Activated CD8-positive, alpha-beta T cell treated with anti-CD3 and anti-CD28 coated beads, Interleukin-2, amount 10 ng/mL, durations not matched to agents 7 days and 5 days (primary cell): ENCODE measurements at regions not wholly inside any gene's neighbourhood (a gene's known extent, or its start where the extent isn't known, plus 50 kb on each side); places are given as distances from the start of the nearest gene placed in this dataset.

Source experiments
- ATAC-seq: fragments of 150-1000 bp; cut with Tn5 transposase; one replicate; pipeline ENCODE4 v1.10.0; 2021; ENCODE audit warnings: moderate library complexity
- CTCF ChIA-PET: fragments of 350-600 bp; sonication (Branson Sonifier 250); formaldehyde crosslinking; loops from one replicate; lab custom pipeline; 2021; ENCODE audit warnings: antibody characterized with exemption; lab: Charles Lee
- POLR2A ChIA-PET: fragments of 350-600 bp; sonication (Branson Sonifier 250); formaldehyde crosslinking; loops from one replicate; lab custom pipeline; 2021; ENCODE audit warnings: antibody characterized with exemption; lab: Charles Lee
- DNase-seq: peaks from one replicate; pipeline ENCODE4 v3.0.0-alpha.2; 2020
- H3K27ac Mint-ChIP-seq: one replicate; pipeline ENCODE4 v1.8.0; 2021; ENCODE audit warnings: mild to moderate bottlenecking, mixed read lengths
- H3K27me3 Mint-ChIP-seq: one replicate; pipeline ENCODE4 v1.8.0; 2021; ENCODE audit warnings: low read depth, mixed read lengths
- H3K36me3 Mint-ChIP-seq: one replicate; pipeline ENCODE4 v1.8.0; 2021; ENCODE audit warnings: low read depth, mixed read lengths
- H3K4me1 Mint-ChIP-seq: one replicate; pipeline ENCODE4 v1.8.0; 2021; ENCODE audit warnings: low read depth, mixed read lengths
- H3K4me3 Mint-ChIP-seq: one replicate; pipeline ENCODE4 v1.8.0; 2021; ENCODE audit warnings: mild to moderate bottlenecking, mixed read lengths
- H3K9me3 Mint-ChIP-seq: one replicate; pipeline ENCODE4 v1.8.0; 2022; ENCODE audit warnings: mixed read lengths; ENCODE audit not compliant: insufficient read depth

DNA sequence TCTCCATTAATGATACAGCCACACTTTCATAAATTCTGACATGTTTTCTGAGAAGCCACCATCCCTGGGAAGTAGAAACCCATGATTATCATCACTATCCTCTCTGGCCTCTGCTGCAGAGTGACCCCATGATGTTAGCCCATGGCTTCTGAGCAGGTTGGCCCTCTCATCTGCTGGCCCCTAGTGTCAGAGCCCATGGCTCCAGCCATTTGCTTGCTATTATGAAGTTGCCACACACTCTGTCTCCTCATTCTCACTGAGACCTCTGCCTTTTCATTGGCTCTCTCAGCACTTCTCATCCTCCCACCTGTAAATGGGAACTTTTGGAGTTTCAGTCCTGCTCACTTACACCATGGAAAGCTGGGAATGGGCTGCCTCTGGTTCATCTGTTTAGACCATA is 192.7 kb downstream of the GASK1B start:
- H3K9me3 Mint-ChIP-seq, result no peaks in the 10 kb centered on the region
- H3K4me1 Mint-ChIP-seq, result no peaks in the 10 kb centered on the region
- CTCF ChIA-PET, result no interaction called here
- POLR2A ChIA-PET, result no interaction called here
- no peak for DNase-seq
- no peaks in the 10 kb centered on the region for H3K36me3 Mint-ChIP-seq
- no peak for ATAC-seq
- H3K4me3 Mint-ChIP-seq, result no peak overlapping the region
- no peak overlapping the region for H3K27ac Mint-ChIP-seq
- no peaks in the 10 kb centered on the region for H3K27me3 Mint-ChIP-seq

GRCh38 chr4:157978680-157979361 is 194.0 kb downstream of the GASK1B start:
- no peaks in the 10 kb centered on the region for H3K27me3 Mint-ChIP-seq
- DNase-seq (peak; percentile 35), ATAC-seq (peak; percentile 60)
- no peaks in the 10 kb centered on the region for H3K9me3 Mint-ChIP-seq
- H3K4me3 Mint-ChIP-seq, result no peak overlapping the region
- no peaks in the 10 kb centered on the region for H3K36me3 Mint-ChIP-seq
- no peaks in the 10 kb centered on the region for H3K4me1 Mint-ChIP-seq
- ChIA-PET CTCF (interaction anchor here (1.3 kb wide), 1 partner anchor 18 kb away, joined by 3 read pairs; no protein-coding TSS in a partner anchor), POLR2A (no interaction called here)
- H3K27ac Mint-ChIP-seq, result no peak overlapping the region

DNA sequence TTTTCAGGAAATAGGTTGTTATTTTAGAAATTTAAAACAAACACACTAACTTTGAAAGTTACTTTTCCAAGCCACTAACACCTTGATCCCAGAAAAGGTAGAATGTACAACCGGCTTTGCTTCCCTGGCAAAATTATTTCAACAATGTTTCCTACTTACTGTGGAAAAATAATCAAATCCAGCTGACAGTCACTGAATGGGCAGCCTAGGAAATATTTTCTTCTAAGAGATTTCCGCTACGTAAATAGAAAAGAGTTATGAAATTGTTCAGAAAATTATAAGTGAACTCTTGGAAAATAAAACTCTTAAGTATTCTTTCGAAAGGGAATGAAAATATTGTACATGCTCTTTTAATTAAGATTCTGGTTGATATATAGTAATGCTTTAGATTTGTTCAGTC is 195.7 kb downstream of the GASK1B start:
- CTCF ChIA-PET, result no interaction called here
- Mint-ChIP-seq H3K36me3 (no peaks in the 10 kb centered on the region), H3K9me3 (no peaks in the 10 kb centered on the region), H3K4me3 (no peak overlapping the region), H3K27me3 (no peaks in the 10 kb centered on the region), H3K4me1 (no peaks in the 10 kb centered on the region), H3K27ac (no peak overlapping the region)
- POLR2A ChIA-PET, result no interaction called here
- DNase-seq (no peak), ATAC-seq (no peak)

DNA sequence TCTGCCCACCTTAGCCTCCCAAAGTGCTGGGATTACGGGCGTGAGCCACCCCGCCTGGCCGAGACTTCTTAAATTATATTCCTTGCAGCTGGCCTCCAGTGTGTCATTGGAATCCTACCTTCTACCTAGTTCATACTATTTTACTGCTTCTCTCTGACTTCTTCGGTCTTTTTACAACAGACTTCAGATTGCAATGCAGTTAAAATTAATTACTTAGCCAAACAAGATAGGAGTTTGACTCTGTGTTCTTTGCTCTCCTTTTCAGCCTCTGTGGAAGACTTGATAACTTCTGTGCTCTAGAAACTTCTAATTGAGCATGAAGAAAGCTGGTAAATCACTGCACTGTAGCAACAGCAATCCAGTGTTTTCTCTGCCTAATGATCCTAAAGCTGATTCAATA is 199.5 kb downstream of the GASK1B start:
- no peak for ATAC-seq
- Mint-ChIP-seq H3K27ac (no peak overlapping the region), H3K4me3 (no peak overlapping the region), H3K27me3 (no peaks in the 10 kb centered on the region), H3K4me1 (no peaks in the 10 kb centered on the region), H3K36me3 (no peaks in the 10 kb centered on the region), H3K9me3 (no peaks in the 10 kb centered on the region)
- no peak for DNase-seq
- ChIA-PET POLR2A (no interaction called here), CTCF (no interaction called here)

GRCh38 chr4:157964463-157964862 is 208.4 kb downstream of the GASK1B start:
- no peaks in the 10 kb centered on the region for H3K4me1 Mint-ChIP-seq
- ATAC-seq (no peak), DNase-seq (no peak)
- no peaks in the 10 kb centered on the region for H3K27me3 Mint-ChIP-seq
- H3K36me3 Mint-ChIP-seq, result no peaks in the 10 kb centered on the region
- ChIA-PET CTCF (no interaction called here), POLR2A (no interaction called here)
- no peak overlapping the region for H3K27ac Mint-ChIP-seq
- H3K4me3 Mint-ChIP-seq, result no peak overlapping the region
- H3K9me3 Mint-ChIP-seq, result no peaks in the 10 kb centered on the region

- Mint-ChIP-seq H3K36me3 (no peaks in the 10 kb centered on the region), H3K4me1 (no peaks in the 10 kb centered on the region), H3K27ac (no peak overlapping the region), H3K27me3 (no peaks in the 10 kb centered on the region), H3K4me3 (no peak overlapping the region), H3K9me3 (no peaks in the 10 kb centered on the region)
- no peak for ATAC-seq
- ChIA-PET CTCF (interaction anchor here (1.4 kb wide), 1 partner anchor 18 kb away, joined by 3 read pairs; no protein-coding TSS in a partner anchor), POLR2A (no interaction called here)
- DNase-seq, result no peak
Measured at GRCh38 chr4:157961229-157961990, 211.4 kb downstream of the GASK1B start.

DNA sequence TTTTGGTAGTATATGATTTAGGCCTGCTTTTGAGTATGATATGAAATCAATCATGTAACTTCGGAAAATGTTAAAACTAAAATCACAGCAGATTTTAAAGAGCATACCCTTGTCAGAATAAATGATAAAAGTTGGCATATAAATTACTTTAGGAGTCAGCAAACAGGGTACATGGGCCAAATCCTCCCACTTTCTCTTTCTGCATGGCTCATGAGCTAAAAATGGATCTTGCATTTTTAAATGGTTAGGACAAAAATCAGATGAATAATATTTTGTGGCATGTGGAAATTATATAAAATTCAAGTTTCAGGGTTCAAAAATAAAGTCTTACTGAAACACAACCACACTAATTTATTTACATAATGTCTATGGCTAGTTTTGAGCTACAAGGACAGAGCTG is 214.9 kb downstream of the GASK1B start:
- POLR2A ChIA-PET, result no interaction called here
- no peaks in the 10 kb centered on the region for H3K4me1 Mint-ChIP-seq

DNA sequence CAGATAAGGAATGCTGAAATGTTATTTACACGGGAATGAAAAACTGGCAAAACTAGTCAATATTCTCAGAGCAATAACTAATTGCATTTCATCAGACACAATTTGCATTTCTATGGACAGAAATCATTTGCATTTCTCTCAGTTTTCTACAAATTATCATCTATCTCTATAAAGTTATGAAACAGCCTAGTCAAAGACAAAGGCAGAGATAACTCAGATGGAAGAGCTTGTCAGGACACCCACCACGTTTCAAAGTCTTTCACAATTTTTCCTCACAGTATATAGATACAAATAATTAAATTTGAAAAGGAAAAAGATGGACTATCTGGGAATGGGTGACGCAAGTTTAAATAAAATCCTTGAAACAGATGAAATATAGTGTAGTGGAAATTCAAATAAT is 230.8 kb downstream of the GASK1B start:
- ChIA-PET POLR2A (no interaction called here), CTCF (no interaction called here)
- Mint-ChIP-seq H3K36me3 (no peaks in the 10 kb centered on the region), H3K27me3 (no peaks in the 10 kb centered on the region), H3K4me3 (no peak overlapping the region), H3K4me1 (no peaks in the 10 kb centered on the region), H3K27ac (no peak overlapping the region), H3K9me3 (no peaks in the 10 kb centered on the region)
- DNase-seq (no peak), ATAC-seq (no peak)

More for the DNA sequence above, 214.9 kb downstream of the GASK1B start:
- H3K27ac Mint-ChIP-seq, result no peak overlapping the region
- no peak overlapping the region for H3K4me3 Mint-ChIP-seq
- no peaks in the 10 kb centered on the region for H3K27me3 Mint-ChIP-seq
- DNase-seq, result no peak
- no peaks in the 10 kb centered on the region for H3K9me3 Mint-ChIP-seq
- ATAC-seq, result no peak
- H3K36me3 Mint-ChIP-seq, result no peaks in the 10 kb centered on the region
- CTCF ChIA-PET, result no interaction called here

DNA sequence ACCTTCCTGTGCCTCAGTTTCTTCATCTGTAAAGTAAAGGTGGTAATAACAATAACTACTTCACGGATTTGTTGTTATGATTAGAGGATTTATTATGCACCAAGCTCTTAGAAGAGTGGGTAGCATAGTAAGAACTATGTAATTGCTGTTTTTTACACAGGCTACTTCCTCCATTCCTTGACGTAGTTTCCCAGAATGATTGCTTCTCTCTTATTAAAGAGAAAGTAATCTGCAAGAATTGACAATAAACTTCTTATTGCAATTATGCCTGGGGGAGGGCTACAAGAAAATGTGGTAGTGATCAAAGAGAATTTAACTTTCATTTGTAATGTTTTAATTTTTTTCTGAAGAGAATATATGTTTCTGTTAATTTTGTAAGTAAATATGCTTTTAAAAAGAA is 238.7 kb downstream of the GASK1B start:
- DNase-seq (no peak), ATAC-seq (no peak)
- Mint-ChIP-seq H3K27me3 (no peaks in the 10 kb centered on the region), H3K36me3 (no peaks in the 10 kb centered on the region), H3K27ac (no peak overlapping the region), H3K9me3 (no peaks in the 10 kb centered on the region), H3K4me3 (no peak overlapping the region), H3K4me1 (no peaks in the 10 kb centered on the region)
- ChIA-PET CTCF (no interaction called here), POLR2A (no interaction called here)

DNA sequence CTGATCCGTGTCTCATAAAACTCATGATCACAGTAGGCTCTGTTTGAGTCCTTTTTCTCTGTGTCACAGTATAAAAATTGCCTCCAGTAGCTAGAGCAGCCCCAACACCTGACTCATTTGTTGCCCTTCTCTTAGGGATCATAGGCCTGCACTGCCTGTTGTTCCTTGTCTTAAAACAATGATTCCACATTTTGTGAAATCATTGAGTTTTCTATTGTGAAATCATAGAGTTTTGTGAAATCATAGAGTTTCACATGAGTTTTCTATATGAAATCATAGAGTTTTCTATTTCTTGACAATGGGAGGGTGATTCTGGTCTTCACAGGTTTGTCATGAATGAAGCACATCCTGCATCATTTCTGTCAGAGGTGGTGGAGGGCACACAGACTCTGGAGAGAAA is 239.9 kb downstream of the GASK1B start:
- DNase-seq (no peak), ATAC-seq (no peak)
- Mint-ChIP-seq H3K4me3 (no peak overlapping the region), H3K9me3 (no peaks in the 10 kb centered on the region), H3K4me1 (no peaks in the 10 kb centered on the region), H3K27me3 (no peaks in the 10 kb centered on the region), H3K27ac (no peak overlapping the region), H3K36me3 (no peaks in the 10 kb centered on the region)
- CTCF ChIA-PET, result no interaction called here
- POLR2A ChIA-PET, result no interaction called here

DNA sequence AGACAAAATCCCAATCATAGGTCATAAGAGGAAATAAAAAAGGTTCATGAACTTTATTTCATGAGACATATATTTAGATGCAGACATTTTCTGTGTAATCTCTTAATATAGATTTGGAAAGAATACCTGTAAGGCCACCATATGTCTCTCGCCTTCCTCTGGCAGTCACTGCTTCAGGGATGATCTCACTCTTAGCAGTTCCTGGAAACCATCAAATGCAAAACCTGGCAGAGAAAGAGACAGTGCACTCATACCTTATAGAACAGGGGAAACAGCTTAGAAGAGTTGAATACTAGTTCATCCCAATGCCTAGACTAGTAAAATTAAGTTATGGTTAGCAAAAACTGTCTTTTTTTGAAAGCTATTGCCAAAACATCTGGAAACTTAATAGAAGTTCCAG is 243.3 kb downstream of the GASK1B start:
- no peaks in the 10 kb centered on the region for H3K36me3 Mint-ChIP-seq
- H3K4me3 Mint-ChIP-seq, result no peak overlapping the region

DNA sequence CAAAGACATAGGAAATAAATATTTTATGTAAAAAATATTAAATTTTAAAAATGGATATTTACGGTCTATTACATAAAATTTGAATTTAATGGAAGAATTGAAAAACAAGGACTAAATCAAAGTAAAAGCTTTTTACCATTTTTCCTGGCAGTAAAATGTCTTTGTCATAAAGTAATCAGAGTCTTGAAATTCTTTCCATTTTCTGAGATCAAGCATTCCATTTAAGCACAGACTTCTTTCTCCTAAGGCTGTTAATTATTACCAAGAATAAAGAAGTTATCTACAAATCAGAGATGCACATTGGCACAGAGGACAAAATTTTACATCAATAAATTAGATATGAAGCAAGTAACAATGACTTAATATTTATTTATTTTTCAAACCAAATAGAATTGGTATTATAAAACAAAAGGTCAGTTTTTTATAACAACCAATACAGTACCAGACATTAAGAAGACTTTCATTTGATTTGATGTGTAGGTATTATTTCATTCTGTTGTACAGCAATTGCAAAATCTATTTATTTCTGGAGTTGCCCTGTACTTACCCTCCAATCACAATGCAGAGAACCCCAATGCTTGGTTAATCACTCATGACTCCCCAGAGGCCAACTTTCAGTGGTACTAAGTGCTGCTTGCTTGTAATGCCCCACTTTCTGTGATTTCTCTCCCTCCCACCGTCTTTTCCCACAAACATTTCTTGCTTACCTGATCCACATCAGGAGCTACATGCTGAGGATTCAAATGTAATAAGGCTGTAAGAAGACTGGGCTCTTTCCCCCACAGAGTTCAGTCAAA is 254.6 kb downstream of the GASK1B start:
- no peak for ATAC-seq

More for the DNA sequence above, 243.3 kb downstream of the GASK1B start:
- DNase-seq, result no peak
- Mint-ChIP-seq H3K9me3 (no peaks in the 10 kb centered on the region), H3K4me1 (no peaks in the 10 kb centered on the region), H3K27me3 (no peaks in the 10 kb centered on the region), H3K27ac (no peak overlapping the region)
- ChIA-PET CTCF (no interaction called here), POLR2A (no interaction called here)
- no peak for ATAC-seq

More for the DNA sequence above, 254.6 kb downstream of the GASK1B start:
- no peak for DNase-seq
- Mint-ChIP-seq H3K4me1 (no peaks in the 10 kb centered on the region), H3K36me3 (no peaks in the 10 kb centered on the region), H3K4me3 (no peak overlapping the region), H3K27ac (no peak overlapping the region), H3K9me3 (peaks cover 5% of the 10 kb centered on the region), H3K27me3 (no peaks in the 10 kb centered on the region)
- ChIA-PET CTCF (no interaction called here), POLR2A (no interaction called here)
